ENCODE measurements at regions not wholly inside any gene's neighbourhood (a gene's known extent, or its start where the extent isn't known, plus 50 kb on each side); places are given as distances from the start of the nearest gene placed in this dataset.

GRCh38 chr3:23086831-23087230, 116.3 kb upstream of the UBE2E2 start:
- TF ChIP-seq CBX8 (IDR thresholded peaks at IDR 0.05) (no peak), HMGXB4 (CRISPR knock-in tag; IDR thresholded peaks at IDR 0.05; ENCODE audit: borderline replicate concordance) (no peak), RAD21 (conservative IDR thresholded peaks at IDR 0.05 in 1 of 2, IDR thresholded peaks at IDR 0.05 in 1 of 2) (no peak), FOSB (CRISPR knock-in tag; IDR thresholded peaks at IDR 0.05) (no peak), ZNF302 (CRISPR knock-in tag; IDR thresholded peaks at IDR 0.05) (no peak), EHF (CRISPR knock-in tag; IDR thresholded peaks at IDR 0.05) (no peak), ZSCAN20 (CRISPR knock-in tag; IDR thresholded peaks at IDR 0.05) (no peak), GATA3 (IDR thresholded peaks at IDR 0.05; ENCODE audit: borderline replicate concordance) (no peak), RCOR1 (IDR thresholded peaks at IDR 0.05; ENCODE audit: low read depth, low read length) (no peak), FOXS1 (CRISPR knock-in tag; IDR thresholded peaks at IDR 0.05) (no peak), EHMT2 (IDR thresholded peaks at IDR 0.05; ENCODE audit: low read depth) (no peak), MYC (IDR thresholded peaks at IDR 0.05; ENCODE audit: borderline replicate concordance, low read length) (no peak), SMC3 (IDR thresholded peaks at IDR 0.05) (no peak), ZFP36 (IDR thresholded peaks at IDR 0.05; ENCODE audit: borderline replicate concordance, partially characterized antibody) (no peak), SREBF2 (IDR thresholded peaks at IDR 0.05) (no peak)
- TF ChIP-seq, protein P1, sequence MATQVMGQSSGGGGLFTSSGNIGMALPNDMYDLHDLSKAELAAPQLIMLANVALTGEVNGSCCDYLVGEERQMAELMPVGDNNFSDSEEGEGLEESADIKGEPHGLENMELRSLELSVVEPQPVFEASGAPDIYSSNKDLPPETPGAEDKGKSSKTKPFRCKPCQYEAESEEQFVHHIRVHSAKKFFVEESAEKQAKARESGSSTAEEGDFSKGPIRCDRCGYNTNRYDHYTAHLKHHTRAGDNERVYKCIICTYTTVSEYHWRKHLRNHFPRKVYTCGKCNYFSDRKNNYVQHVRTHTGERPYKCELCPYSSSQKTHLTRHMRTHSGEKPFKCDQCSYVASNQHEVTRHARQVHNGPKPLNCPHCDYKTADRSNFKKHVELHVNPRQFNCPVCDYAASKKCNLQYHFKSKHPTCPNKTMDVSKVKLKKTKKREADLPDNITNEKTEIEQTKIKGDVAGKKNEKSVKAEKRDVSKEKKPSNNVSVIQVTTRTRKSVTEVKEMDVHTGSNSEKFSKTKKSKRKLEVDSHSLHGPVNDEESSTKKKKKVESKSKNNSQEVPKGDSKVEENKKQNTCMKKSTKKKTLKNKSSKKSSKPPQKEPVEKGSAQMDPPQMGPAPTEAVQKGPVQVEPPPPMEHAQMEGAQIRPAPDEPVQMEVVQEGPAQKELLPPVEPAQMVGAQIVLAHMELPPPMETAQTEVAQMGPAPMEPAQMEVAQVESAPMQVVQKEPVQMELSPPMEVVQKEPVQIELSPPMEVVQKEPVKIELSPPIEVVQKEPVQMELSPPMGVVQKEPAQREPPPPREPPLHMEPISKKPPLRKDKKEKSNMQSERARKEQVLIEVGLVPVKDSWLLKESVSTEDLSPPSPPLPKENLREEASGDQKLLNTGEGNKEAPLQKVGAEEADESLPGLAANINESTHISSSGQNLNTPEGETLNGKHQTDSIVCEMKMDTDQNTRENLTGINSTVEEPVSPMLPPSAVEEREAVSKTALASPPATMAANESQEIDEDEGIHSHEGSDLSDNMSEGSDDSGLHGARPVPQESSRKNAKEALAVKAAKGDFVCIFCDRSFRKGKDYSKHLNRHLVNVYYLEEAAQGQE (IDR thresholded peaks at IDR 0.05), result no peak
- TF ChIP-seq, protein P2, sequence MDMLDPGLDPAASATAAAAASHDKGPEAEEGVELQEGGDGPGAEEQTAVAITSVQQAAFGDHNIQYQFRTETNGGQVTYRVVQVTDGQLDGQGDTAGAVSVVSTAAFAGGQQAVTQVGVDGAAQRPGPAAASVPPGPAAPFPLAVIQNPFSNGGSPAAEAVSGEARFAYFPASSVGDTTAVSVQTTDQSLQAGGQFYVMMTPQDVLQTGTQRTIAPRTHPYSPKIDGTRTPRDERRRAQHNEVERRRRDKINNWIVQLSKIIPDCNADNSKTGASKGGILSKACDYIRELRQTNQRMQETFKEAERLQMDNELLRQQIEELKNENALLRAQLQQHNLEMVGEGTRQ (IDR thresholded peaks at IDR 0.05), result no peak
- CTCF ChIA-PET, result no interaction called here
- Histone ChIP-seq H3K27ac (no peak overlapping the region), H3K9me3 (no peaks in the 10 kb centered on the region), H3K4me1 (no peaks in the 10 kb centered on the region), H3K4me3 (no peak overlapping the region), H3K4me2 (no peak overlapping the region)
- DNase-seq (ENCODE audit: low read depth in 1 of 2, low spot score in 1 of 2) (no peak), ATAC-seq (no peak), FAIRE-seq (no peak)
- WGBS (ENCODE audit: missing lambda C conversion rate), result 57% methylated on average over 2 of the region's 2 CpGs
- POLR2A ChIA-PET, result no interaction called here

DNA sequence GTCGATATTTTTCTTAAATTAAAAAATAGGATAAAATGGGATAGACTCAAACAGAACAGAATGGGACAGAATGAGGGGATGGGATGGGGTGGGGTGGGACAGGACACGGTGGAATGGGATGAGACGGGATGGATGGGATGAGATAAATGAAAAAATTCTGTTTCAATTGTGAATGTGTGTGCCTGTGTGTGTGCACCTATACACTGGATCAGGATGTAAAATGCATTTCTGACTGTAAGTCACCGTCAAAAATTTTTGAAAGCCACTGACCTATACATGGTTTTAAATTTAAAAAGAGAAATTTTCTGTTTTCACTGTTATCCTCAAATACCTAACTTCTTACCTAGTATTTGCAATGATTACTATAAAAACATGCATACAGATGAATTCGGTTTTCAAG, 108.7 kb upstream of the UBE2E2 start:
- ATAC-seq (no peak), DNase-seq (ENCODE audit: low read depth in 1 of 2, low spot score in 1 of 2) (no peak), FAIRE-seq (no peak)
- peaks cover 23% of the 10 kb centered on the region for H3K4me1 ChIP-seq
- ChIA-PET CTCF (no interaction called here), POLR2A (no interaction called here)
- no peaks in the 10 kb centered on the region for H3K9me3 ChIP-seq
- no peak overlapping the region for H3K4me3 ChIP-seq
- no peak overlapping the region for H3K27ac ChIP-seq
- 52% methylated on average over 5 of the region's 5 CpGs for WGBS (ENCODE audit: missing lambda C conversion rate)
- H3K4me2 ChIP-seq, result no peak overlapping the region
- TF ChIP-seq CBX2 (IDR thresholded peaks at IDR 0.05; ENCODE audit: borderline replicate concordance, low read depth) (no peak), TFCP2L1 (CRISPR knock-in tag; IDR thresholded peaks at IDR 0.05) (no peak), EP300 (IDR thresholded peaks at IDR 0.05) (no peak), KDM1A (IDR thresholded peaks at IDR 0.05; ENCODE audit: low read depth) (no peak), JUNB (IDR thresholded peaks at IDR 0.05) (no peak), RARB (CRISPR knock-in tag; IDR thresholded peaks at IDR 0.05) (no peak), EHMT2 (IDR thresholded peaks at IDR 0.05; ENCODE audit: low read depth) (no peak), PBX3 (IDR thresholded peaks at IDR 0.05) (no peak), NPAS2 (CRISPR knock-in tag; IDR thresholded peaks at IDR 0.05; ENCODE audit: borderline replicate concordance) (no peak), FOSB (CRISPR knock-in tag; IDR thresholded peaks at IDR 0.05) (no peak), CTCF (IDR thresholded peaks at IDR 0.05) (no peak), MAFK (IDR thresholded peaks at IDR 0.05; ENCODE audit: partially characterized antibody) (no peak)
- TF ChIP-seq, protein P3, sequence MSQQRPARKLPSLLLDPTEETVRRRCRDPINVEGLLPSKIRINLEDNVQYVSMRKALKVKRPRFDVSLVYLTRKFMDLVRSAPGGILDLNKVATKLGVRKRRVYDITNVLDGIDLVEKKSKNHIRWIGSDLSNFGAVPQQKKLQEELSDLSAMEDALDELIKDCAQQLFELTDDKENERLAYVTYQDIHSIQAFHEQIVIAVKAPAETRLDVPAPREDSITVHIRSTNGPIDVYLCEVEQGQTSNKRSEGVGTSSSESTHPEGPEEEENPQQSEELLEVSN (IDR thresholded peaks at IDR 0.05; ENCODE audit: borderline replicate concordance, low read depth), result no peak
- TF ChIP-seq, protein P4, sequence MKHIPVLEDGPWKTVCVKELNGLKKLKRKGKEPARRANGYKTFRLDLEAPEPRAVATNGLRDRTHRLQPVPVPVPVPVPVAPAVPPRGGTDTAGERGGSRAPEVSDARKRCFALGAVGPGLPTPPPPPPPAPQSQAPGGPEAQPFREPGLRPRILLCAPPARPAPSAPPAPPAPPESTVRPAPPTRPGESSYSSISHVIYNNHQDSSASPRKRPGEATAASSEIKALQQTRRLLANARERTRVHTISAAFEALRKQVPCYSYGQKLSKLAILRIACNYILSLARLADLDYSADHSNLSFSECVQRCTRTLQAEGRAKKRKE (CRISPR knock-in tag; IDR thresholded peaks at IDR 0.05; ENCODE audit: low read depth), result no peak
